IPS-18a (cell line): ENCODE measurements at regions not wholly inside any gene's neighbourhood (a gene's known extent, or its start where the extent isn't known, plus 50 kb on each side); places are given as distances from the start of the nearest gene placed in this dataset.
"Not testable (repeated sequence)": the region's sequence is repeated elsewhere in the genome, so short reads cannot be mapped to it uniquely, and the experiment has no call there.

Experiments
- H3K27ac ChIP-seq: one replicate; pipeline ENCODE4 v1.5.1; 2013; ENCODE audit warnings: low read length
- H3K27me3 ChIP-seq: one replicate; pipeline ENCODE4 v1.6.1; 2013; ENCODE audit warnings: mild to moderate bottlenecking, low read length; ENCODE audit not compliant: control insufficient read depth, insufficient read depth
- H3K36me3 ChIP-seq: one replicate; pipeline ENCODE4 v1.6.1; 2013; ENCODE audit warnings: low read depth, low read length; ENCODE audit not compliant: control insufficient read depth
- H3K4me1 ChIP-seq: one replicate; pipeline ENCODE4 v1.6.1; 2013; ENCODE audit warnings: low read depth, low read length; ENCODE audit not compliant: control insufficient read depth
- H3K4me3 ChIP-seq: one replicate; pipeline ENCODE4 v1.5.1; 2013; ENCODE audit warnings: low read length
- H3K9ac ChIP-seq: one replicate; pipeline ENCODE4 v1.6.1; 2013; ENCODE audit warnings: mild to moderate bottlenecking, low read length, moderate library complexity
- H3K9me3 ChIP-seq: one replicate; pipeline ENCODE4 v1.6.1; 2013; ENCODE audit warnings: low read depth, low read length; ENCODE audit not compliant: control insufficient read depth

GRCh38 chr6:150788089-150788488 lies 77.4 kb upstream of the MTHFD1L start:
- H3K27ac ChIP-seq = no peak overlapping the region
- H3K27me3 ChIP-seq = no peaks in the 10 kb centered on the region
- no peaks in the 10 kb centered on the region for H3K9me3 ChIP-seq
- H3K4me3 ChIP-seq = no peak overlapping the region
- H3K36me3 ChIP-seq = no peaks in the 10 kb centered on the region
- no peaks in the 10 kb centered on the region for H3K4me1 ChIP-seq
- H3K9ac ChIP-seq = no peak overlapping the region

- H3K9me3 ChIP-seq, H3K4me1 ChIP-seq, H3K4me3 ChIP-seq, H3K36me3 ChIP-seq, H3K27ac ChIP-seq, H3K27me3 ChIP-seq, H3K9ac ChIP-seq: not testable (repeated sequence)
Observed at GRCh38 chr6:150789906-150790305, 75.6 kb upstream of the MTHFD1L start.

- no peaks in the 10 kb centered on the region for H3K36me3 ChIP-seq
- no peaks in the 10 kb centered on the region for H3K27me3 ChIP-seq
- H3K27ac ChIP-seq = no peak overlapping the region
- H3K9ac ChIP-seq = no peak overlapping the region
- no peaks in the 10 kb centered on the region for H3K9me3 ChIP-seq
- no peak overlapping the region for H3K4me3 ChIP-seq
- no peaks in the 10 kb centered on the region for H3K4me1 ChIP-seq
Observed at GRCh38 chr6:150791717-150792116, 73.8 kb upstream of the MTHFD1L start.

GRCh38 chr6:150797949-150798348 lies 67.6 kb upstream of the MTHFD1L start:
- H3K27ac ChIP-seq = no peak overlapping the region
- no peaks in the 10 kb centered on the region for H3K9me3 ChIP-seq
- H3K4me3 ChIP-seq = no peak overlapping the region
- no peaks in the 10 kb centered on the region for H3K36me3 ChIP-seq
- no peaks in the 10 kb centered on the region for H3K4me1 ChIP-seq
- H3K9ac ChIP-seq = no peak overlapping the region
- H3K27me3 ChIP-seq = peaks cover 4% of the 10 kb centered on the region

GRCh38 chr6:150799276-150799805 lies 66.2 kb upstream of the MTHFD1L start:
- H3K36me3 ChIP-seq = no peaks in the 10 kb centered on the region
- H3K9ac ChIP-seq = no peak overlapping the region
- H3K9me3 ChIP-seq = no peaks in the 10 kb centered on the region
- peaks cover 4% of the 10 kb centered on the region for H3K27me3 ChIP-seq
- H3K27ac ChIP-seq = no peak overlapping the region
- H3K4me1 ChIP-seq = no peaks in the 10 kb centered on the region
- no peak overlapping the region for H3K4me3 ChIP-seq

- H3K9ac ChIP-seq = no peak overlapping the region
- no peak overlapping the region for H3K27ac ChIP-seq
- H3K36me3 ChIP-seq = no peaks in the 10 kb centered on the region
- no peak overlapping the region for H3K4me3 ChIP-seq
- peaks cover 4% of the 10 kb centered on the region for H3K27me3 ChIP-seq
- H3K4me1 ChIP-seq = no peaks in the 10 kb centered on the region
- no peaks in the 10 kb centered on the region for H3K9me3 ChIP-seq
Observed at GRCh38 chr6:150800674-150801314, 64.7 kb upstream of the MTHFD1L start.

- Histone ChIP-seq H3K9me3 (no peaks in the 10 kb centered on the region), H3K27ac (no peak overlapping the region), H3K9ac (no peak overlapping the region), H3K27me3 (no peaks in the 10 kb centered on the region), H3K4me1 (no peaks in the 10 kb centered on the region), H3K36me3 (no peaks in the 10 kb centered on the region), H3K4me3 (no peak overlapping the region)
Observed at GRCh38 chr6:150806790-150807189, 58.7 kb upstream of the MTHFD1L start.

- H3K27me3 ChIP-seq = no peaks in the 10 kb centered on the region
- H3K36me3 ChIP-seq = no peaks in the 10 kb centered on the region
- no peaks in the 10 kb centered on the region for H3K9me3 ChIP-seq
- no peak overlapping the region for H3K27ac ChIP-seq
- H3K4me3 ChIP-seq = no peak overlapping the region
- no peak overlapping the region for H3K9ac ChIP-seq
- no peaks in the 10 kb centered on the region for H3K4me1 ChIP-seq
Observed at GRCh38 chr6:150813319-150813992, 52.0 kb upstream of the MTHFD1L start.

- H3K27ac ChIP-seq = no peak overlapping the region
- H3K9ac ChIP-seq = no peak overlapping the region
- H3K36me3 ChIP-seq = no peaks in the 10 kb centered on the region
Observed at GRCh38 chr6:150813993-150814359, 51.5 kb upstream of the MTHFD1L start.

More at GRCh38 chr6:150813993-150814359, 51.5 kb upstream of the MTHFD1L start:
- Histone ChIP-seq H3K27me3 (no peaks in the 10 kb centered on the region), H3K9me3 (no peaks in the 10 kb centered on the region), H3K4me3 (no peak overlapping the region), H3K4me1 (no peaks in the 10 kb centered on the region)
